Adrenal gland (tissue), 5 donors: ENCODE measurements at regions not wholly inside any gene's neighbourhood (a gene's known extent, or its start where the extent isn't known, plus 50 kb on each side); places are given as distances from the start of the nearest gene placed in this dataset.

Experiments
- CTCF ChIP-seq, 6 experiments: fragments of 450-650 bp in 4 of 6; fragments of 200-600 bp in 2 of 6; sonication (generic) in 1 of 6; IDR thresholded peaks; 1 replicate in 5 of 6; 2 replicates in 1 of 6; pipeline versions ENCODE4 v1.5.1 to v1.8.0; 2016 to 2021; ENCODE audit warnings: antibody characterized with exemption in 6 of 6, mild to moderate bottlenecking in 2 of 6, moderate library complexity in 1 of 6
- POLR2A ChIP-seq, 2 donors: fragments of 450-650 bp; IDR thresholded peaks; one replicate each; pipeline ENCODE4 v1.6.1; 2017; ENCODE audit warnings: antibody characterized with exemption in 2 of 2, mild to moderate bottlenecking in 2 of 2, moderate library complexity in 1 of 2
- donor health status: DM: no; HTN: no; CAD: no.

GRCh38 chr6:121932076-121932991 is 467.1 kb upstream of the HSF2 start:
- TF ChIP-seq CTCF (IDR thresholded peaks at IDR 0.05) (no peak), POLR2A (IDR thresholded peaks at IDR 0.05) (no peak)
